HCT116 (cell line): ENCODE measurements at regions not wholly inside any gene's neighbourhood (a gene's known extent, or its start where the extent isn't known, plus 50 kb on each side); places are given as distances from the start of the nearest gene placed in this dataset.

Experiments
- ATAC-seq: fragments of 200-7000 bp; cut with Tn5 transposase; 2 replicates; pipeline ENCODE4 v1.9.1; 2020; ENCODE audit warnings: mild to moderate bottlenecking, moderate library complexity
- BruUV-seq: library from RNA; stranded (reverse); fragments of 400-500 nt; replicated peaks from 2 replicates; lab custom pipeline; 2021; lab: Mats Ljungman, UMichigan
- CTCF ChIA-PET: fragments of 300-600 bp; sonication (Branson Sonifier 250); formaldehyde crosslinking; loops from one replicate; lab custom pipeline; 2021; ENCODE audit warnings: antibody characterized with exemption; lab: Charles Lee
- POLR2A ChIA-PET: fragments of 300-600, 350-600 bp; sonication (Branson Sonifier 250); formaldehyde crosslinking; loops from one replicate; lab custom pipeline; 2021; ENCODE audit warnings: antibody characterized with exemption; lab: Charles Lee
- RAD21 ChIA-PET, 2 experiments: fragments of 300-600 bp; sonication (Branson Sonifier 250); formaldehyde crosslinking; loops; one replicate each; lab custom pipeline; 2023; ENCODE audit warnings: low total read pairs in 2 of 2; ENCODE audit not compliant: uncharacterized antibody in 2 of 2, unreplicated experiment in 2 of 2, low non-redundant PET in 1 of 2; lab: Charles Lee
- DNase-seq: peaks from one replicate; pipeline ENCODE4 v3.0.0-alpha.2; 2010; ENCODE audit warnings: low read depth, low spot score
- H2AFZ ChIP-seq: fragments of 200-600 bp; shearing (Covaris generic), sonication (generic); 2 replicates; pipeline ENCODE4 v1.6.1; 2017; ENCODE audit warnings: low read depth, mixed run types, mixed read lengths, antibody characterized with exemption, low read length; ENCODE audit not compliant: poor library complexity, severe bottlenecking
- H3K27ac ChIP-seq: 2 replicates; pipeline ENCODE4 v1.5.1; 2012; ENCODE audit warnings: low read depth, low read length
- H3K27me3 ChIP-seq: fragments of 200-600 bp; sonication (generic); 2 replicates; pipeline ENCODE4 v1.6.1; 2016; ENCODE audit warnings: mixed run types, low read length, mixed read lengths; ENCODE audit not compliant: insufficient read depth
- H3K36me3 ChIP-seq, 2 experiments: fragments of 200-500 bp in 1 of 2; fragments of 200-600 bp in 1 of 2; sonication (Bioruptor generic) in 1 of 2; sonication (generic) in 1 of 2; 2 replicates each; pipeline versions ENCODE4 v1.5.1 to v1.6.1; 2014 to 2016; ENCODE audit warnings: low read length in 2 of 2, inconsistent platforms in 1 of 2, mixed read lengths in 1 of 2, mixed run types in 1 of 2; ENCODE audit not compliant: insufficient read depth in 2 of 2, control insufficient read depth in 1 of 2
- H3K4me1 ChIP-seq, 2 experiments: fragments of 200-600 bp in 1 of 2; sonication (generic) in 1 of 2; 2 replicates each; pipeline versions ENCODE4 v1.5.1 to v1.6.1; 2012 to 2017; ENCODE audit warnings: low read length in 2 of 2, inconsistent platforms in 1 of 2, mild to moderate bottlenecking in 1 of 2, mixed read lengths in 1 of 2, mixed run types in 1 of 2, moderate library complexity in 1 of 2; ENCODE audit not compliant: insufficient read depth in 2 of 2, control insufficient read depth in 1 of 2
- H3K4me2 ChIP-seq: fragments of 200-600 bp; sonication (generic); 2 replicates; pipeline ENCODE4 v1.6.1; 2017; ENCODE audit warnings: mixed run types, low read length, mixed read lengths
- H3K4me3 ChIP-seq, 2 experiments: fragments of 200-600 bp in 1 of 2; sonication (generic) in 1 of 2; replicated peaks in 1 of 2; 2 replicates each; pipeline ENCODE4 v1.5.1; 2011 to 2016; ENCODE audit warnings: low read length in 2 of 2, control low read depth in 1 of 2, low read depth in 1 of 2, mild to moderate bottlenecking in 1 of 2, mixed read lengths in 1 of 2, mixed run types in 1 of 2
- H3K79me2 ChIP-seq: fragments of 200-600 bp; sonication (generic); 2 replicates; pipeline ENCODE4 v1.6.1; 2017; ENCODE audit warnings: mild to moderate bottlenecking, mixed run types, low read length, moderate library complexity, mixed read lengths; ENCODE audit not compliant: insufficient read depth
- H3K9ac ChIP-seq: fragments of 200-600 bp; sonication (generic); 2 replicates; pipeline ENCODE4 v1.6.1; 2016; ENCODE audit warnings: low read length, mixed read lengths
- H3K9me2 ChIP-seq: fragments of 200-600 bp; sonication (generic), shearing (Covaris generic); 2 replicates; pipeline ENCODE4 v1.6.1; 2017; ENCODE audit warnings: mixed run types, mild to moderate bottlenecking, moderate library complexity; ENCODE audit not compliant: insufficient read depth
- H3K9me3 ChIP-seq, 2 experiments: fragments of 200-500 bp in 1 of 2; fragments of 200-600 bp in 1 of 2; sonication (Bioruptor generic) in 1 of 2; sonication (generic) in 1 of 2; 2 replicates each; pipeline ENCODE4 v1.6.1; 2014 to 2017; ENCODE audit warnings: low read length in 2 of 2, mixed read lengths in 2 of 2, inconsistent platforms in 1 of 2, low read depth in 1 of 2, mild to moderate bottlenecking in 1 of 2, mixed run types in 1 of 2, moderate library complexity in 1 of 2; ENCODE audit not compliant: control insufficient read depth in 1 of 2, insufficient read depth in 1 of 2
- H4K20me1 ChIP-seq: fragments of 200-600 bp; sonication (generic), shearing (Covaris generic); 2 replicates; pipeline ENCODE4 v1.6.1; 2017; ENCODE audit warnings: mixed run types, mild to moderate bottlenecking, moderate library complexity; ENCODE audit not compliant: insufficient read depth
- EGR1 ChIP-seq: IDR thresholded peaks from 2 replicates; pipeline ENCODE4 v1.6.1; 2012; ENCODE audit warnings: low read depth
- ELF1 ChIP-seq: IDR thresholded peaks from 2 replicates; pipeline ENCODE4 v1.6.1; 2012; ENCODE audit warnings: low read depth, borderline replicate concordance
- FOSL1 ChIP-seq: IDR thresholded peaks from 2 replicates; pipeline ENCODE4 v1.6.1; 2012; ENCODE audit warnings: low read depth
- POLR2A ChIP-seq: IDR thresholded peaks from 2 replicates; pipeline ENCODE4 v1.7.0; 2011; ENCODE audit warnings: borderline replicate concordance; ENCODE audit not compliant: insufficient read depth, insufficient read length; ENCODE audit errors: extremely low read depth
- POLR2AphosphoS5 ChIP-seq: IDR thresholded peaks from 2 replicates; pipeline ENCODE4 v1.6.1; 2011; ENCODE audit warnings: mild to moderate bottlenecking, low read depth, low read length, moderate library complexity
- RAD21 ChIP-seq: IDR thresholded peaks from 2 replicates; pipeline ENCODE4 v1.6.1; 2012; ENCODE audit warnings: low read depth, mild to moderate bottlenecking
- SP1 ChIP-seq: IDR thresholded peaks from 2 replicates; pipeline ENCODE4 v1.6.1; 2012; ENCODE audit warnings: low read depth
- YY1 ChIP-seq: IDR thresholded peaks from 2 replicates; pipeline ENCODE4 v1.6.1; 2011; ENCODE audit warnings: low read length, low read depth, moderate library complexity, mild to moderate bottlenecking; ENCODE audit not compliant: insufficient replicate concordance; ENCODE audit errors: extremely low read depth
- ZBTB33 ChIP-seq: IDR thresholded peaks from 2 replicates; pipeline ENCODE4 v1.6.1; 2011; ENCODE audit warnings: mild to moderate bottlenecking, low read length, moderate library complexity; ENCODE audit not compliant: insufficient replicate concordance; ENCODE audit errors: extremely low read depth
- ZFX ChIP-seq: fragments of 450-650 bp; IDR thresholded peaks from 2 replicates; pipeline ENCODE4 v1.6.1; 2017
- intact Hi-C: fragments of 100-400 bp; cut with micrococcal nuclease; formaldehyde crosslinking; loops from 2 replicates; pipeline ENCODE4 v1.10.0; 2022
- TF ChIP-seq, protein P1 (sequence below), 3 experiments: fragments of 200-600 bp in 1 of 3; sonication (generic) in 1 of 3; IDR thresholded peaks in 2 of 3; conservative IDR thresholded peaks in 1 of 3; 2 replicates each; pipeline ENCODE4 v1.5.1; 2012 to 2017; ENCODE audit warnings: low read depth in 2 of 3, low read length in 2 of 3, antibody characterized with exemption in 1 of 3, borderline replicate concordance in 1 of 3, control low read depth in 1 of 3, mild to moderate bottlenecking in 1 of 3, mixed read lengths in 1 of 3, mixed run types in 1 of 3, moderate library complexity in 1 of 3; ENCODE audit not compliant: insufficient read depth in 1 of 3

GRCh38 chr1:87226341-87226760 lies 102.3 kb upstream of the LMO4 start:
- H3K4me1 ChIP-seq, result peaks cover 0 to 22% of the 10 kb centered on the region in 2 experiments; a peak in 2 of 4 replicates
- BruUV-seq, result no TSS peak
- H3K9me2 ChIP-seq, result no peaks in the 10 kb centered on the region
- ChIA-PET POLR2A (no interaction called here), RAD21 (no interaction called here), CTCF (no interaction called here)
- no peaks in the 10 kb centered on the region for H3K27me3 ChIP-seq
- H3K36me3 ChIP-seq, result no peaks in the 10 kb centered on the region
- no peak for DNase-seq
- intact Hi-C loops, result no loop called here
- no peaks in the 10 kb centered on the region for H3K79me2 ChIP-seq
- no peak for TF ChIP-seq POLR2AphosphoS5
- TF ChIP-seq EGR1, result no peak
- TF ChIP-seq ZBTB33, result no peak
- TF ChIP-seq FOSL1, result no peak
- TF ChIP-seq POLR2A, result no peak
- TF ChIP-seq ELF1, result no peak
- TF ChIP-seq YY1, result no peak
- TF ChIP-seq SP1, result no peak
- TF ChIP-seq RAD21, result no peak
- TF ChIP-seq ZFX, result no peak
- TF ChIP-seq, protein P1, sequence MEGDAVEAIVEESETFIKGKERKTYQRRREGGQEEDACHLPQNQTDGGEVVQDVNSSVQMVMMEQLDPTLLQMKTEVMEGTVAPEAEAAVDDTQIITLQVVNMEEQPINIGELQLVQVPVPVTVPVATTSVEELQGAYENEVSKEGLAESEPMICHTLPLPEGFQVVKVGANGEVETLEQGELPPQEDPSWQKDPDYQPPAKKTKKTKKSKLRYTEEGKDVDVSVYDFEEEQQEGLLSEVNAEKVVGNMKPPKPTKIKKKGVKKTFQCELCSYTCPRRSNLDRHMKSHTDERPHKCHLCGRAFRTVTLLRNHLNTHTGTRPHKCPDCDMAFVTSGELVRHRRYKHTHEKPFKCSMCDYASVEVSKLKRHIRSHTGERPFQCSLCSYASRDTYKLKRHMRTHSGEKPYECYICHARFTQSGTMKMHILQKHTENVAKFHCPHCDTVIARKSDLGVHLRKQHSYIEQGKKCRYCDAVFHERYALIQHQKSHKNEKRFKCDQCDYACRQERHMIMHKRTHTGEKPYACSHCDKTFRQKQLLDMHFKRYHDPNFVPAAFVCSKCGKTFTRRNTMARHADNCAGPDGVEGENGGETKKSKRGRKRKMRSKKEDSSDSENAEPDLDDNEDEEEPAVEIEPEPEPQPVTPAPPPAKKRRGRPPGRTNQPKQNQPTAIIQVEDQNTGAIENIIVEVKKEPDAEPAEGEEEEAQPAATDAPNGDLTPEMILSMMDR (IDR thresholded peaks at IDR 0.05 in 2 of 3, conservative IDR thresholded peaks at IDR 0.05 in 1 of 3; ENCODE audit: borderline replicate concordance in 1 of 3, insufficient read depth in 1 of 3, low read depth in 2 of 3, low read length in 2 of 3), result no peak
- no peak overlapping the region for H3K9ac ChIP-seq
- no peaks in the 10 kb centered on the region for H4K20me1 ChIP-seq
- H3K4me3 ChIP-seq, result no peak overlapping the region
- no peaks in the 10 kb centered on the region for H3K9me3 ChIP-seq
- H3K27ac ChIP-seq, result no peak overlapping the region
- peak; percentile 70 for ATAC-seq
- H3K4me2 ChIP-seq, result peak overlapping the region; percentile 23; the same call in 1 of the 2 replicates
- H2AFZ ChIP-seq, result no peak overlapping the region
